Esophagus muscularis mucosa (tissue), 4 donors: ENCODE measurements at regions not wholly inside any gene's neighbourhood (a gene's known extent, or its start where the extent isn't known, plus 50 kb on each side); places are given as distances from the start of the nearest gene placed in this dataset.

Source experiments
- DNase-seq: peaks from one replicate; pipeline ENCODE4 v3.0.0-alpha.2; 2017; ENCODE audit errors: extremely low spot score
- H3K27ac ChIP-seq, 4 donors: fragments of 200-600 bp; sonication (generic); replicated peaks in 1 of 4; 1 replicate in 3 of 4; 2 replicates in 1 of 4; pipeline ENCODE4 v1.5.1; 2016 to 2019; ENCODE audit warnings: mild to moderate bottlenecking in 1 of 4
- H3K27me3 ChIP-seq, 4 donors: fragments of 200-600 bp; sonication (generic); one replicate each; pipeline versions ENCODE4 v1.5.1 to v1.6.0; 2016 to 2019
- H3K36me3 ChIP-seq, 4 donors: fragments of 200-600 bp; sonication (generic); one replicate each; pipeline ENCODE4 v1.5.1; 2016 to 2019
- H3K4me1 ChIP-seq, 4 donors: fragments of 200-600 bp; sonication (generic); one replicate each; pipeline ENCODE4 v1.5.1; 2016 to 2019
- H3K4me3 ChIP-seq, 4 donors: fragments of 200-600 bp; sonication (generic); 1 replicate in 2 of 4; 2 replicates in 2 of 4; pipeline ENCODE4 v1.5.1; 2016 to 2019; ENCODE audit warnings: mild to moderate bottlenecking in 4 of 4, moderate library complexity in 1 of 4
- H3K9me3 ChIP-seq, 4 donors: fragments of 200-600 bp; sonication (generic); 1 replicate in 3 of 4; 2 replicates in 1 of 4; pipeline ENCODE4 v1.5.1; 2016 to 2019
- CTCF ChIP-seq, 3 experiments: fragments of 200-600 bp in 2 of 3; fragments of 450-650 bp in 1 of 3; sonication (generic) in 2 of 3; IDR thresholded peaks; one replicate each; pipeline ENCODE4 v1.5.1; 2017 to 2019; ENCODE audit warnings: antibody characterized with exemption in 3 of 3, mild to moderate bottlenecking in 2 of 3, moderate library complexity in 1 of 3
- EP300 ChIP-seq: sonication (generic); formaldehyde crosslinking; IDR thresholded peaks from one replicate; pipeline ENCODE4 v1.6.1; 2017; ENCODE audit warnings: antibody characterized with exemption
- POLR2A ChIP-seq: fragments of 450-650 bp; IDR thresholded peaks from one replicate; pipeline ENCODE4 v1.6.1; 2017; ENCODE audit warnings: antibody characterized with exemption, moderate library complexity, mild to moderate bottlenecking, low read depth
- POLR2AphosphoS5 ChIP-seq, 2 donors: sonication (generic); formaldehyde crosslinking; IDR thresholded peaks; one replicate each; pipeline ENCODE4 v1.6.1; 2017; ENCODE audit warnings: antibody characterized with exemption in 2 of 2
- WGBS: methylation state at CpG from one replicate; pipeline ENCODE4 v1.1.5; 2018; 5-methylcytosine and 5-hydroxymethylcytosine counted together
- intact Hi-C: fragments of 100-400 bp; cut with DNase I; formaldehyde crosslinking; loops from one replicate; pipeline ENCODE4 v1.15.1; 2023

- Histone ChIP-seq H3K4me1 (no peaks in the 10 kb centered on the region), H3K27me3 (no peaks in the 10 kb centered on the region), H3K9me3 (peaks cover 0 to 3% (median 0%) of the 10 kb centered on the region in 4 donors), H3K4me3 (no peak overlapping the region), H3K27ac (no peak overlapping the region), H3K36me3 (no peaks in the 10 kb centered on the region)
- no peak for DNase-seq
- TF ChIP-seq POLR2AphosphoS5 (IDR thresholded peaks at IDR 0.05) (no peak), POLR2A (no peak), CTCF (IDR thresholded peaks at IDR 0.05) (no peak), EP300 (no peak)
- intact Hi-C loops: no loop called here
- 72% methylated on average over 4 of the region's 4 CpGs for WGBS
These were observed 219.7 kb upstream of the RUNX1 start for GRCh38 chr21:35268817-35269216.

GRCh38 chr21:35268261-35268660 lies 219.2 kb upstream of the RUNX1 start:
- no peak for DNase-seq
- Histone ChIP-seq H3K27me3 (no peaks in the 10 kb centered on the region), H3K9me3 (peaks cover 0 to 3% (median 0%) of the 10 kb centered on the region in 4 donors), H3K4me1 (no peaks in the 10 kb centered on the region), H3K36me3 (no peaks in the 10 kb centered on the region), H3K27ac (no peak overlapping the region), H3K4me3 (no peak overlapping the region)
- intact Hi-C loops: no loop called here
- WGBS: 80% methylated on average over 1 of the region's 1 CpG
- TF ChIP-seq POLR2A (no peak), EP300 (no peak), POLR2AphosphoS5 (IDR thresholded peaks at IDR 0.05) (no peak)

GRCh38 chr21:35266546-35266945 lies 217.4 kb upstream of the RUNX1 start:
- Histone ChIP-seq H3K4me1 (no peaks in the 10 kb centered on the region), H3K9me3 (no peaks in the 10 kb centered on the region), H3K27me3 (no peaks in the 10 kb centered on the region), H3K36me3 (no peaks in the 10 kb centered on the region), H3K27ac (no peak overlapping the region), H3K4me3 (no peak overlapping the region)
- WGBS: 88% methylated on average over 3 of the region's 3 CpGs
- intact Hi-C loops: no loop called here
- DNase-seq: no peak
- TF ChIP-seq POLR2AphosphoS5 (IDR thresholded peaks at IDR 0.05) (no peak), POLR2A (no peak), EP300 (no peak), CTCF (IDR thresholded peaks at IDR 0.05) (no peak)

DNA sequence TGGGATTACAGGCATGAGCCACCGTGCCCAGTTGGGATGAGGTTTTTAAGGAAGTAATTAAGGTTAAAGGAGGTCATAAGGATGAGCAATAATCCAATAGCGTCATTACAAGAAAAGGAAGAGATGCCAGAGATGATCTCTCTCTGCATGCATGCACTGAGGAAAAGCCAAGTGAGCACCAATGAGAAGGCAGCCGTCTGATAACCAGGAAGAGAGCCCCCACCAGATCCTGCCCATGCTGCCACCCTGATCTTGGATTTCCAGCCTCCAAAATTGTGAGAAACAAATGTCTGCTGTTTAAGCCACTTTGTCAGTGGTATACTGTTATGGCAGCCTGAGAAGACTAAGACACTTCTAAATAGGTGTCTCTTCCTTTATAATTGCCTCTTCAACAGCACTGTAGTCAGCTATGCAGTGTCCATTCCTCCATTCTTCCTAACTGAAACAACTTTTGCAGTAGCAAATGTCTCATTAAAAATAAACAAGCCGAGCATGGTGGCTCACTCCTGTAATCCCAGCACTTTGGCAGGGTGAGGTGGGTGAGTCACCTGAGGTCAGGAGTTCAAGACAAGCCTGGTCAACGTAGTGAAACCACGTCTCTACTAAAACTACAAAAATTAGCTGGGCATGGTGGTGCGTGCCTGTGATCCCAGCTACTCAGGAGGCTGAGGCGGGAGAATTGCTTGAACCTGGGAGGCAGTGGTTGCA lies 216.2 kb upstream of the RUNX1 start:
- no peak for TF ChIP-seq POLR2AphosphoS5 (IDR thresholded peaks at IDR 0.05)
- no peaks in the 10 kb centered on the region for H3K4me1 ChIP-seq
- H3K9me3 ChIP-seq: no peaks in the 10 kb centered on the region
- no peaks in the 10 kb centered on the region for H3K36me3 ChIP-seq
- DNase-seq: no peak
- H3K27me3 ChIP-seq: no peaks in the 10 kb centered on the region
- H3K4me3 ChIP-seq: no peak overlapping the region
- intact Hi-C loops: no loop called here
- 69% methylated on average over 8 of the region's 8 CpGs for WGBS
- no peak overlapping the region for H3K27ac ChIP-seq

DNA sequence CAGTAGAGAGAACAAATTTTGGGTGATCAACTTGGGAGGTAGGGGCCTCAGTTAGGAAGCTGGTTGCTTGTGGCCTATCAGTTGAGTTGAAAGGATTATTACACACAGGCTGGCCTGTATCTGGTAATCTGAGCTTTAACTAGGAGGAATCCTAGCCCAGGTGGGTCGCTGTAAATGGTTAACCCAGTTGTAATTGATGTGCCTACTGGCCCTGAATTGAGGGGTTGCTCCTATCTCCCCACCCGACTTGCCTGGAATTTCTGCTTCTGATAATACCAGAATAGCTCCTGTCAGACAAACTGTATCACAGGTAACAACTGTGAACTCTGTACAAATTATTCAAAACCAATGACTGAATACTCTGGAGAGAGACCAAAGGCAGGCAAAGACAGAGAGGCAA lies 210.4 kb upstream of the RUNX1 start:
- WGBS: 70% methylated on average over 1 of the region's 2 CpGs
- intact Hi-C loops: no loop called here
- TF ChIP-seq CTCF (IDR thresholded peaks at IDR 0.05) (no peak), EP300 (no peak), POLR2A (no peak), POLR2AphosphoS5 (IDR thresholded peaks at IDR 0.05) (no peak)
- Histone ChIP-seq H3K27ac (no peak overlapping the region), H3K9me3 (no peaks in the 10 kb centered on the region), H3K4me3 (no peak overlapping the region), H3K36me3 (no peaks in the 10 kb centered on the region), H3K4me1 (peaks cover 10 to 16% (median 11%) of the 10 kb centered on the region in 4 donors), H3K27me3 (no peaks in the 10 kb centered on the region)
- no peak for DNase-seq

DNA sequence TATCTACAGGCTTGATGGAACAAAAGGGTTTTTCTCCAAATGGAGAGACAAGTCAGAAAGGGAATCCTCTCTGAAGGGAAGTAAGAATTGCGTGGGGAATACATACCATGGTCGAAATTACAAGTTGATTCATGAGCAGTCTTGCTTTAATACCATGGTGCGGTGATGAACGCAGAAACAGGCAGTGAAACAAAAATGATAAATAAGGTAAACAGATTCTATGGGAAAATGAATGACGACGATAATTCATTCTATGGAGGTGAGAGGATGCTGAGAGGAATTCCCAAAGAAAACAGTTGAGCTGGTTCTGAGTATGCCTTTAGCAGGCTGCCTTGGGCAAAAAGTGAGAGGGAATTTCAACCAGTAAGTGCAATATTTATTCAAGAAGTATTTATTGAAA lies 209.4 kb upstream of the RUNX1 start:
- 93% methylated on average over 6 of the region's 6 CpGs for WGBS
- H3K36me3 ChIP-seq: no peaks in the 10 kb centered on the region
- DNase-seq: no peak
- H3K27me3 ChIP-seq: no peaks in the 10 kb centered on the region
- intact Hi-C loops: no loop called here
- H3K4me1 ChIP-seq: peaks cover 10 to 16% (median 11%) of the 10 kb centered on the region in 4 donors
- no peak for TF ChIP-seq EP300
- TF ChIP-seq POLR2AphosphoS5 (IDR thresholded peaks at IDR 0.05): no peak
- no peak for TF ChIP-seq CTCF (IDR thresholded peaks at IDR 0.05)
- TF ChIP-seq POLR2A: no peak
- H3K9me3 ChIP-seq: no peaks in the 10 kb centered on the region
- H3K4me3 ChIP-seq: no peak overlapping the region
- H3K27ac ChIP-seq: no peak overlapping the region
